HG03575 (cell line): ENCODE measurements at regions not wholly inside any gene's neighbourhood (a gene's known extent, or its start where the extent isn't known, plus 50 kb on each side); places are given as distances from the start of the nearest gene placed in this dataset.
A peak's percentile ranks its signal among the peaks of the same experiment; 100 is the strongest.

Experiments
- ATAC-seq: cut with Tn5 transposase; IDR thresholded peaks from one replicate; pipeline ENCODE4 v1.9.1; 2021; ENCODE audit not compliant: unreplicated experiment, insufficient number of reproducible peaks, low FRiP score; ENCODE audit errors: extremely low read depth

GRCh38 chr4:38560340-38560739 is 103.7 kb upstream of the KLF3 start:
- no peak for ATAC-seq

GRCh38 chr4:38560768-38561558 is 103.0 kb upstream of the KLF3 start:
- peak; percentile 76 for ATAC-seq

- no peak for ATAC-seq
These were observed 101.2 kb upstream of the KLF3 start for GRCh38 chr4:38562751-38563198.

DNA sequence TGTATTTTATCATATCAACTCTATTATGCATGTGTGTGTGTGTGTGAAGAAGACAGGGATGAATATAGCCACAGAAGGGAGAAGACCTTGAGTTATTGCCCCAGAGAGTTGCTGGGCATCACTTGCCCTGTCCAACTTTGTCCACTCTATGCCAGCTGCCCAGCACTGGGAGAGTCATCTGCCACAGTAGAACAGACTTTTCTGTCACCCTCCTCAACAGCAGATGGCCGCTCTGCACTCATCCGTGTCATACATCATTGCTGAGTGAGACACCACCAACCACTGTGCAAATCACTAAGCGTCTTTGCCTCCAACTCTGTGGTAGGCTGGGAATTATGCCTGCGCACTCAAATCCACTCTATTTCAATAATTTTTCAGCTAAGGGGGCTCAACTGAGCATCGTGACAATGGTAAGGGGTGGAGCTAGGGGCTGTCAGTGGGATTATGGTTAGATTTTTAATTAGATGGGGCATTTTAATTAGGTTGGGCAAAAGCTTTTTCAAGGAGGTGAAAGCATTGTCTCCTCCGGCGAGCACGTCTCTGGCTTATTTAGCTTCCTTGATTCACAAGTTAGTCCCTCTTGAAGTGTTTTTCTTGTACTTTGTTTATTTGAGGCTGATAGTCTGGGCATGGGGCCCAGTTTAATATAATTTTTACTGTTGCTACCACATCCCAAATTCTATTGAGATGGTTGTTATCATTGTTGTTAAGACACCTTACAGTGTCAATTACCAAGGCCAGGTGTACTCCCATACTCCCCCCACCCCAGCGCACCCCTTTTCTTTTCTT is 100.1 kb upstream of the KLF3 start:
- no peak for ATAC-seq

- no peak for ATAC-seq
These were observed 98.5 kb upstream of the KLF3 start for GRCh38 chr4:38565271-38566199.

- ATAC-seq, result no peak
These were observed 97.1 kb upstream of the KLF3 start for GRCh38 chr4:38566806-38567398.

- no peak for ATAC-seq
These were observed 96.5 kb upstream of the KLF3 start for GRCh38 chr4:38567457-38567856.

DNA sequence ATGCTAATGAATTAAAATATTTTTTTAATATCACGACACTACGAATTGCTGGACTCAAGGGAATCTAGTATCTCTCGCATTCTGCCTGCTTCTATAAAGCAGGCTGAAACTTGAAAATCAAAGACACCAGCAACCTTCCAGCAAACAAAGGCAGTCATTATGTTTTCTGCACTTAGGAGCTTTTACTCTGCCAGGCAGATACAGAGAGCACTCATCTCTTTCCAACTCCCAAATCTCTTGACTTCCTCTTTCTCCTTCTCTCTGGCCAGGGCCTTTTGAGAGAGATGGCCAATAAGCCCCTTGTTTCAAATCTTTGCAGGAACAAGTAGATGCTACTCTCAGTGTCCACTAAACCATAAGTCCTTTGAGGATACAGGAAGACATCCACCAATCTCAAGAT is 95.2 kb upstream of the KLF3 start:
- ATAC-seq, result no peak

DNA sequence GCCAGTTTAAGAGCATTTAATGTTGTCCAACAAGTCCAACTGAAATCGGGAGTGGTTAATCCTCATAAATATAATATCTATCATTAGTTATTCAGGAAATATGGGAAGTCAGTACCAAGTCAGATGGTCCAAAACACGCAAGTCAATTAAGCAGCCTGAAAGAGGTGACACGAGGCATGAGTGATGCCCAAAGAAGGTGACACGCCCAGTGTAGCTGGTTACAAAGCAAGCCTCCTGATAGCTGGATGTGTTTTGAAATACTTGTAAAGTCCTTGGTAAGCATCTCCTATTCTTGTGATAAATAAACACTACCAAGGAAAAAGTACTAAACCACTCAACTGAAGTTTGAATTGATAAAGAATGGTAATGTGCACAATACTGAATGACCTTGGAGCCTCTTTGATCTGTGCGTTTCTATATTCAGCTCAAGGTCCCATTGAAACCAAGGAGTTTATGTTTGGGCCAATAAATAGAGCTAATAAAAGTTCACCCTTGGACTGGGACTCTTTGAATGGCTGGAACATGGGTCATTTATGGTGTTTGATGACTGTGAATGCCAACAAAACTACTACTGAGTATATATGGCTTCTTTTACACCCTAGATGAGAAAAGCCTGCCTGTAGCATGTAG is 93.2 kb upstream of the KLF3 start:
- ATAC-seq, result no peak

- ATAC-seq, result no peak
These were observed 91.2 kb upstream of the KLF3 start for GRCh38 chr4:38572793-38573192.

DNA sequence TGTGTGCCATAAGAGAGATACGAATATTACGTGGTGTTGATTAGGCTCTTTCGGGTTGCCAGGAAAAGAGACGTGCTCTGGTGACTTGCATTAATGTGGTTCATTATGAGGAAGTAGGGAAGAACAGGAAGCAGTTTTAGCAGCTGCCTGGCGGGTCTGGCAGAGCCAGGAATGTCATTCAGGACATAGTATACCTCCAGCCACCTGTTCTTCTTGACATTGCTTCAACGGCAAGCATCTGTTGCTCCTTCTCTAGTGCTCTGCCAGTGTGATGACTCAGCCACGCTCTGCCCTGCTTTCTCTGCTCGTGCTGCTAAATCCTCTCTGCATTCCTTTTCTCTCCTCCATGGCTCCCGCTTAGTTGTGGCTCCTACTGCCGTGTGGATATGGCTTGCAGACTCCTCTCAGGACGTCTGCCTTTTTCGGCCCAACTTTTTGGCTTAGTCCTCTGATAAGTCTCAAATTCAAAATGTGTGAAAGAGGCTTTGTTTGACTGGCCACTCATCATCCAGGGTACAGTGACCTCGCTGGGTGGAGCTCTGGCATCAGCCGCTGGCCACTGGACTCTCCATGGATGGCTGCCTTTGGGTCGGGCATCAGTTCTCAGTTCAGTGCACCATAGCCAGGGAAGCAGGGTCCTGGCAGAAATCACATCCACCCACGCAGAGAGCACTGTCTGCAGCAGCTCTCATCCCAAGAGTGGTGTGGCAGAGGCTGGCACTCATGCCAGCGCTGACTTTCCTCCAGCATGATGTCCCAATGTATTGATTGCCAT is 89.3 kb upstream of the KLF3 start:
- ATAC-seq, result no peak

DNA sequence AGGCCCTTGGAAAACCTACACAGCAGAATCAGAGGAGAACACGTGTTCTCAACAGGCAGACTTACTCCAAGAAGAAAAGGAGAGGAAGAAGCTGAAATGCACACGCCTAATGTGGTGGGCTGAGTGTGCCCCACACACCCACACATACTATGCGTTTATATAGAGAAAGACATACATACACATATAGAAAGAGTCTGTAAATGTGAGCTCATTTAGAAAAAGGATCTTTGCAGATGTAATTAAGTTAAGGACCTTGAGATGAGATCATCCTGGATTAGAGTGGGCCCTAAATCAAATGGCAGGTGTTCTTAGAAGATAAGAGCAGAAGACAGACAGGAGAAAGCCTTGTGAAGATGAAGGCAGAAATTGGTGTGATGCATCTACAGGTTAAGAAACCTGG is 87.2 kb upstream of the KLF3 start:
- ATAC-seq, result no peak

DNA sequence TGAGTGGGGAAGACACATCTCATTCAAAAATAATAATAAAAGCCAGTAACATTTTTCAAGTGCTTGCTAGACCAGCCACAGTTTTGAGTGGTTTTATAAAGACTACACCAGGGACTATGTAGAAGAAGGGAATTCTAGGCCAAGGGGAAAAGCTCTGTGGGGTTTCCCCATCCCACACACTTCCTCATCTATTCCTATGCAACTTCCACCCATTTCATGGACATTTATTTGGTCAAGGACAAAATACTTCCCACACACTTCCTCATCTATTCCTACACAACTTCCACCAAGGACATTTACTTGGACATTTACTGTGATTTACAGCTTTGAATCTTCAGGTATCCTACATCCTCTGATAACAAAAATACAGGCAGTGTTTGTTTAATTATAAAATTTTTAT is 86.5 kb upstream of the KLF3 start:
- no peak for ATAC-seq

- no peak for ATAC-seq
These were observed 82.4 kb upstream of the KLF3 start for GRCh38 chr4:38581426-38582106.

DNA sequence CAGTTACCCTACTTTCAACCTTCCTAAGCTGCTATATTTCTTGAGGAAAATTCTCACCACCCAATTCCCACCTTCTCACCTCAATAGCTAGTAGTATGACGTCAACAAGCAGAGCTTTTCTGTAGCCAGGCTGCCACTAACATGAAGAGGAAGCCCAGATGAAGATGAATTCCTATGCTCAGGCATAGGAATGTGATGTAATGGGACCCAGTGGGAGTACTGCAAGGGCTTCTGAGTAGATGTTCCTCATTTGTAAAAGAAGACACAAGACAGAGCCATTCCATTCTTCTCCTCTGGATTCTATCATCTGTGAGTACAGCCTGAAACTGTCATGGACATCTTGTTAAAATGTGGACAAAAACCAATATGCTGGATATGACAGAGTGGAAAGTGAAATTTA is 81.6 kb upstream of the KLF3 start:
- ATAC-seq, result no peak

GRCh38 chr4:38582889-38583470 is 81.0 kb upstream of the KLF3 start:
- no peak for ATAC-seq

DNA sequence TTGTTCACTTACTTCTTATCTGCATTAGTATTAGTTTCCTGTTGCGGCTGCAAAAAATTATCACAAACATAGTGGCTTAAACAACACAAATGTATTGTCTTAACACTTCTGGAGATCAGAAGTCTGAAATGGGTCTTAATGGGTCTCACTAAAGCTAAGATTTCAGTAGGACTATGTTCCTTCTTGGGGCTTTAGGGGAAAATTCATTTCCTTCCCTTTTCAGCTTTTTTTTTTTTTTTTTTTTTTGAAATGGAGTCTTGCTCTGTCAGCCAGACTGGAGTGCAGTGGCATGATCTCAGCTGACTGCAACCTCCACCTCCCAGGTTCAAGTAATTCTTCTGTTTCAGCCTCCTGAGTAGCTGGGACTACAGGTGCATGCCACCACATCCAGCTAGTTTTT is 78.1 kb upstream of the KLF3 start:
- ATAC-seq, result no peak
